Aorta (tissue), 5 donors: ENCODE measurements at regions not wholly inside any gene's neighbourhood (a gene's known extent, or its start where the extent isn't known, plus 50 kb on each side); places are given as distances from the start of the nearest gene placed in this dataset.
"Not testable (repeated sequence)": the region's sequence is repeated elsewhere in the genome, so short reads cannot be mapped to it uniquely, and the experiment has no call there.

Source experiments
- ATAC-seq: fragments of 200-7000 bp; cut with Tn5 transposase; one replicate; pipeline ENCODE4 v1.9.1; 2022; ENCODE audit warnings: moderate library complexity; ENCODE audit not compliant: low FRiP score
- DNase-seq, 2 donors: peaks; one replicate each; pipeline ENCODE4 v3.0.0-alpha.2; 2020
- H3K27ac ChIP-seq, 2 donors: one replicate each; pipeline ENCODE4 v1.5.1; 2013; ENCODE audit warnings: low read length in 2 of 2, mild to moderate bottlenecking in 2 of 2, moderate library complexity in 2 of 2, control low read depth in 1 of 2, inconsistent platforms in 1 of 2, low read depth in 1 of 2
- H3K27me3 ChIP-seq, 2 donors: one replicate each; pipeline ENCODE4 v1.6.1; 2013; ENCODE audit warnings: control low read depth in 1 of 2, low read length in 1 of 2, mild to moderate bottlenecking in 1 of 2, moderate library complexity in 1 of 2; ENCODE audit not compliant: insufficient read depth in 2 of 2, control insufficient read depth in 1 of 2
- H3K36me3 ChIP-seq, 2 donors: one replicate each; pipeline ENCODE4 v1.6.1; 2013; ENCODE audit warnings: control low read depth in 1 of 2, low read length in 1 of 2, mild to moderate bottlenecking in 1 of 2; ENCODE audit not compliant: insufficient read depth in 2 of 2, control insufficient read depth in 1 of 2
- H3K4me1 ChIP-seq, 2 donors: one replicate each; pipeline ENCODE4 v1.6.1; 2013; ENCODE audit warnings: low read length in 2 of 2, control low read depth in 1 of 2, mild to moderate bottlenecking in 1 of 2, moderate library complexity in 1 of 2; ENCODE audit not compliant: insufficient read depth in 2 of 2, control insufficient read depth in 1 of 2
- H3K4me3 ChIP-seq, 2 donors: one replicate each; pipeline ENCODE4 v1.5.1; 2013; ENCODE audit warnings: low read length in 2 of 2, control low read depth in 1 of 2, mild to moderate bottlenecking in 1 of 2
- H3K9me3 ChIP-seq: one replicate; pipeline ENCODE4 v1.6.1; 2013; ENCODE audit warnings: mild to moderate bottlenecking, low read length; ENCODE audit not compliant: control insufficient read depth
- WGBS, 2 donors: extraction: QIAGEN DNeasy Blood & Tissue Kit; methylation state at CpG; one replicate each; pipeline ENCODE4 v1.1.7; 2013; 5-methylcytosine and 5-hydroxymethylcytosine counted together
- intact Hi-C, 2 donors: fragments of 100-400 bp; cut with DNase I; formaldehyde crosslinking; loops; one replicate each; pipeline versions ENCODE4 v1.14.2 to v1.15.0; 2022
- donor health status: healthy with polysubstance abuse.
- donor health status: Bipolar disorder and iron deficiency.
- donor health status: DM: no; HTN: no; CAD: no.
- donor health status: DM: no; HTN: no; CAD: no.
- donor health status: DM: yes; HTN: yes; CAD: no.

DNA sequence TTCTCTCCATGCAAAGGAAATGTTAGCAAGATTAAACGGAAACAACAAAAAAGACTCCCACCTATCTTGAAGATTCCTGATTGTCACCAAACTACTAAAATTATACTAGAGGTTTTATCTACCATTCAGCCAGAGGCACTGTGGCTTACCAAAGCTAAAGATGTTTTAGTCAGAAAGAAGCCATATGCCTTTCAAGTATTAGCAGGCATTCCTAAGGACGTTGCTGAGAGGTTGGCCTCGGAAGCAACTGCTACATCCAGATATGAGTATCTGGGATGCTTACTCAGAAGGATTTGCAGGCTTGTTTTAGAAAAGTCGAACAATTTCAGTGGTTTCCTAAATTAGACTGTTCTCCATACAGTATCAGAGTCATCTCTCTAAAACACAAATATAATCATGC, 88.3 kb upstream of the UBE2E3 start:
- H3K27me3 ChIP-seq, result no peaks in the 10 kb centered on the region
- ATAC-seq (no peak), DNase-seq (no peak)
- H3K9me3 ChIP-seq, result no peaks in the 10 kb centered on the region
- no peaks in the 10 kb centered on the region for H3K36me3 ChIP-seq
- no peak overlapping the region for H3K4me3 ChIP-seq
- no peak overlapping the region for H3K27ac ChIP-seq
- no peaks in the 10 kb centered on the region for H3K4me1 ChIP-seq
- 74 to 85% methylated on average over 4 of the region's 4 CpGs for WGBS, 2 donors
- intact Hi-C loops, result no loop called here

DNA sequence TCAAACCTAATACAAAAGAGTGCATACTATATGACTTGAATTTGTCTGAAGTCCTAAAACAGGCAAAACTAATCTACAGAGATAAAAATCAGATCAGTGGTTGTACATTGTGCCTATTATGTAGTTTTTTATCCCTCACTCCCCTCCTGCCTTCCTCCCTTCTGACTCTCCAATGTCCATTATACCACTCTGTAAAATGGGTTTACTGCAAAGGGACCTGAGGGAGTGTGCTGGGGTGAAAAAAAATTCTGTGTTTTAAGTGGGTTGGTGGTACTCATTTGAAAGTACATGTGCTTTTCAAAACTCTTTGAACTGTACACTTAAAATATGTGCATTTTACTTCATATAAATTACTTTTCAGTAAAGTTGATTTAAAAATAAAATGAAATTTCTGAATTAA, 89.0 kb upstream of the UBE2E3 start:
- no peak overlapping the region for H3K27ac ChIP-seq
- no peaks in the 10 kb centered on the region for H3K9me3 ChIP-seq
- no peak overlapping the region for H3K4me3 ChIP-seq
- H3K36me3 ChIP-seq, result no peaks in the 10 kb centered on the region
- intact Hi-C loops, result no loop called here
- H3K27me3 ChIP-seq, result no peaks in the 10 kb centered on the region
- no peak for DNase-seq
- no peaks in the 10 kb centered on the region for H3K4me1 ChIP-seq
- ATAC-seq, result no peak

GRCh38 chr2:180890781-180891180, 89.6 kb upstream of the UBE2E3 start:
- DNase-seq, result no peak
- 77 to 79% methylated on average over 1 of the region's 1 CpG for WGBS, 2 donors
- no peak for ATAC-seq
- H3K27me3 ChIP-seq, result no peaks in the 10 kb centered on the region
- no peak overlapping the region for H3K27ac ChIP-seq
- no peaks in the 10 kb centered on the region for H3K4me1 ChIP-seq
- intact Hi-C loops, result no loop called here
- H3K9me3 ChIP-seq, result no peaks in the 10 kb centered on the region
- H3K36me3 ChIP-seq, result no peaks in the 10 kb centered on the region
- no peak overlapping the region for H3K4me3 ChIP-seq

DNA sequence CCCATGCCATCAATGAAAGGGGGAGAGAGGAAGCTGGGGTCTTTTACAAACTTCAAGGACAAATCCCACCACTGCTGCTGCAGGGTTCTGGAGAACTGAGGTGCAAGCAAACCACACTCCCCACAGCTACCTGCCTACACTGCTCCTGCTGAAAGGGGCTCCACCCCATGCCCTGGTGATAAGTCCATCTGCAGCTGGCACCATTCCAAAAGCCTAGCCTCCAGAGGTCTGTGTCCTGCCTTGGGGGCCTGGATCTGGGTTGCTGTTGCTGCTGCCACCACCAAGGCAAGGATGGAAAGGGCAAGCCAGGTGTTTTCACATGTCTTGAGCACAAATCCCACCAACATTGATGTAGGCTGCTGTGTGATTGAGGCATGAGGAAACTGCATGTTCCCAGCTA, 97.4 kb upstream of the UBE2E3 start:
- intact Hi-C loops, result no loop called here
- H3K27ac ChIP-seq, result no peak overlapping the region
- no peaks in the 10 kb centered on the region for H3K27me3 ChIP-seq
- no peaks in the 10 kb centered on the region for H3K4me1 ChIP-seq
- ATAC-seq (no peak), DNase-seq (peak in 1 of 2 donors; percentile 35)
- peaks cover 1% of the 10 kb centered on the region for H3K9me3 ChIP-seq
- no peak overlapping the region for H3K4me3 ChIP-seq
- no peaks in the 10 kb centered on the region for H3K36me3 ChIP-seq

DNA sequence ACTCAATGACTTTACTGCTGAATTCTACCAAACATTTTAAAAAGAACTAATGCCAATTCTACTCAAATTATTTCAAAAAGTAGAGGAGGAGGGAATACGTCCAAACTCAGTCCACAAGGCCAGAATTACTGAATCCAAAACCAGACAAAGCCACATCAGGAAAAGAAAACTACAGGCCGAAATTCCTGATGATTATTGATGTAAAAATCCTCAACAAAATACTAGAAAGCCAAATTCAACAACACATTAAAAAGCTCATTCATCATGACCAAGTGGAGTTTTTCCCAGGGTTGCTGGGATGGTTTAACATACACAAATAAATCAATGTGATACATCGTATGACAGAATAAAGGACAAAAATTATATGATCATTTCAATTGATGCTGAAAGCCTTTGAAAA, 103.9 kb upstream of the UBE2E3 start:
- no peaks in the 10 kb centered on the region for H3K27me3 ChIP-seq
- H3K4me1 ChIP-seq, result no peaks in the 10 kb centered on the region
- no peak overlapping the region for H3K4me3 ChIP-seq
- intact Hi-C loops, result no loop called here
- DNase-seq (no peak), ATAC-seq (no peak)
- H3K9me3 ChIP-seq, result no peaks in the 10 kb centered on the region
- no peak overlapping the region for H3K27ac ChIP-seq
- 0 to 1% methylated on average over 3 of the region's 3 CpGs for WGBS, 2 donors
- no peaks in the 10 kb centered on the region for H3K36me3 ChIP-seq

DNA sequence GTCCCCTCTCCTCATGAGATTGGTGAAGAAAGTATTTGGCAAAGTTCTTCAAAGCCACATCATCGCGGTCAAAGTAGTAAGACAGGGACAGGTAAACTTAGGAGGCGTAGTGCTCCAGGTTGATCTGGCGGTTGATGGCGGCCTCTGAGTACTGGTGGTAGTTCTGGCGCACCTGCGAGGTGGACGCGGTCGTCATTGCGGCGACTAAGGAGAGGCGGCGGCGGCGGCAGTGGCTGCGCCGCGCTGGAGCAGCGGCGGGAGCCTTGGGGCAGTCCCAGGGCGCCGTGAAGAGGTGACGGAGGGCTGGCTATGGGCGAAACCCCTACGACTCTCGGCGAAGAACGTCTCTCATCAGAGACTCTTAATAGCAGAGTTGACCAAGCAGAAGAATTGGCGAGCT, 107.2 kb upstream of the UBE2E3 start:
- WGBS, 2 donors, result 72 to 76% methylated on average over 24 to 30 of the region's 30 CpGs
- Histone ChIP-seq H3K27me3 (no peaks in the 10 kb centered on the region), H3K9me3 (peaks cover 2% of the 10 kb centered on the region), H3K4me3 (no peak overlapping the region), H3K36me3 (no peaks in the 10 kb centered on the region), H3K27ac (no peak overlapping the region), H3K4me1 (no peaks in the 10 kb centered on the region)
- ATAC-seq, result no peak
- DNase-seq, result peak in 1 of 2 donors; percentile 59
- intact Hi-C loops, result no loop called here

- ATAC-seq, H3K27ac ChIP-seq, intact Hi-C loops, H3K4me1 ChIP-seq, H3K36me3 ChIP-seq, H3K9me3 ChIP-seq, H3K4me3 ChIP-seq, H3K27me3 ChIP-seq, DNase-seq: not testable (repeated sequence)
- WGBS, 2 donors, result 95 to 96% methylated on average over 6 to 8 of the region's 8 CpGs
These were observed 107.6 kb upstream of the UBE2E3 start for GRCh38 chr2:180872781-180873180.

GRCh38 chr2:180872255-180872654, 108.2 kb upstream of the UBE2E3 start:
- DNase-seq, result no peak
- 92 to 93% methylated on average over 1 of the region's 1 CpG for WGBS, 2 donors
- Histone ChIP-seq H3K4me3 (no peak overlapping the region), H3K27me3 (no peaks in the 10 kb centered on the region), H3K27ac (no peak overlapping the region), H3K9me3 (peaks cover 2% of the 10 kb centered on the region), H3K36me3 (no peaks in the 10 kb centered on the region), H3K4me1 (no peaks in the 10 kb centered on the region)
- intact Hi-C loops, result no loop called here
- ATAC-seq, result no peak

DNA sequence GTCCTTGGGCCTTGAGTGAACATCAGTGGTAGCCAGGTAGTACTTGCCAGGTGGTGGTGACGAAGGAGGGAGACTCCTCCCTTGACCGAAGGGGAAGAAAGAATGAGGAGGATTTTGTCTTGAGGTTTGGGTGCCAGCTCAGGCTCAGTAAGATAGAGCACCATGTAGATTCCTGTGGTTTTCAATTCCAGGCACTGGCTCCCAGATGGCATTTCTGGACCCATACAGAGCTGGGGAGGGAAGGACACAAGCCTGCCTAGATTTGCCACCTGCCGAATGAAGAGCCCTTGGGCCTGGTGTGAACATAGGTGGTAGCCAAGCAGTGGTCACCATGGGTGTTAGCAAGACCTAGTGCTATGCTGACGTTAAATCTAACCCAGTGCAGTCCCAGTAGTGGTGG, 108.8 kb upstream of the UBE2E3 start:
- Histone ChIP-seq H3K4me1 (no peaks in the 10 kb centered on the region), H3K36me3 (no peaks in the 10 kb centered on the region), H3K27ac (no peak overlapping the region), H3K4me3 (no peak overlapping the region), H3K27me3 (no peaks in the 10 kb centered on the region), H3K9me3 (peaks cover 2% of the 10 kb centered on the region)
- WGBS, 2 donors, result 70 to 74% methylated on average over 4 of the region's 4 CpGs
- peak; percentile 22 for ATAC-seq
- no peak for DNase-seq
- intact Hi-C loops, result no loop called here
